Activated T-helper 2 cell treated with anti-CD3 and anti-CD28 coated beads, Interferon-gamma antibody, Interleukin-2, Interleukin-4, amounts not matched to agents 10 μg/mL and 5 μg/mL and 100 μg/mL, durations not matched to agents 14 hours and 24 hours and 36 hours (primary cell): ENCODE measurements at regions not wholly inside any gene's neighbourhood (a gene's known extent, or its start where the extent isn't known, plus 50 kb on each side); places are given as distances from the start of the nearest gene placed in this dataset.

Experiments used
- DNase-seq: peaks from one replicate; pipeline ENCODE4 v3.0.0; 2021; ENCODE audit warnings: low spot score
- H3K27ac Mint-ChIP-seq: one replicate; pipeline ENCODE4 v1.8.0; 2021; ENCODE audit warnings: mixed read lengths
- H3K27me3 Mint-ChIP-seq: one replicate; pipeline ENCODE4 v1.8.0; 2021; ENCODE audit warnings: low read depth, mixed read lengths
- H3K36me3 Mint-ChIP-seq: one replicate; pipeline ENCODE4 v1.8.0; 2021; ENCODE audit warnings: low read depth, mixed read lengths
- H3K4me1 Mint-ChIP-seq: one replicate; pipeline ENCODE4 v1.8.0; 2021; ENCODE audit warnings: low read depth, mixed read lengths
- H3K4me3 Mint-ChIP-seq: one replicate; pipeline ENCODE4 v1.8.0; 2021; ENCODE audit warnings: low read depth, mild to moderate bottlenecking, moderate library complexity, mixed read lengths
- H3K9me3 Mint-ChIP-seq: one replicate; pipeline ENCODE4 v1.8.0; 2021; ENCODE audit warnings: mixed read lengths
- intact Hi-C: fragments of 100-400 bp; cut with micrococcal nuclease; formaldehyde crosslinking; loops from one replicate; pipeline ENCODE4 v1.15.1; 2023

GRCh38 chr13:55255236-55255635 is 1885.5 kb upstream of the PRR20A start:
- no peaks in the 10 kb centered on the region for H3K4me1 Mint-ChIP-seq
- no peaks in the 10 kb centered on the region for H3K36me3 Mint-ChIP-seq
- peaks cover 51% of the 10 kb centered on the region for H3K9me3 Mint-ChIP-seq
- H3K4me3 Mint-ChIP-seq: no peak overlapping the region
- intact Hi-C loops: no loop called here
- DNase-seq: no peak
- no peaks in the 10 kb centered on the region for H3K27me3 Mint-ChIP-seq
- H3K27ac Mint-ChIP-seq: no peak overlapping the region

- intact Hi-C loops: no loop called here
- Mint-ChIP-seq H3K36me3 (no peaks in the 10 kb centered on the region), H3K27me3 (no peaks in the 10 kb centered on the region), H3K9me3 (peaks cover 24% of the 10 kb centered on the region), H3K27ac (no peak overlapping the region), H3K4me1 (no peaks in the 10 kb centered on the region), H3K4me3 (no peak overlapping the region)
- no peak for DNase-seq
Measured at GRCh38 chr13:55263045-55263444, 1877.7 kb upstream of the PRR20A start.

- intact Hi-C loops: no loop called here
- DNase-seq: no peak
- Mint-ChIP-seq H3K9me3 (peaks cover 27% of the 10 kb centered on the region), H3K27ac (no peak overlapping the region), H3K27me3 (no peaks in the 10 kb centered on the region), H3K36me3 (no peaks in the 10 kb centered on the region), H3K4me1 (no peaks in the 10 kb centered on the region), H3K4me3 (no peak overlapping the region)
Measured at GRCh38 chr13:55266644-55267043, 1874.1 kb upstream of the PRR20A start.

- no peak for DNase-seq
- intact Hi-C loops: no loop called here
- Mint-ChIP-seq H3K27me3 (no peaks in the 10 kb centered on the region), H3K4me3 (no peak overlapping the region), H3K27ac (no peak overlapping the region), H3K4me1 (no peaks in the 10 kb centered on the region), H3K9me3 (peaks cover 55% of the 10 kb centered on the region), H3K36me3 (no peaks in the 10 kb centered on the region)
Measured at GRCh38 chr13:55298201-55298600, 1842.5 kb upstream of the PRR20A start.

GRCh38 chr13:55302568-55302967 is 1838.2 kb upstream of the PRR20A start:
- Mint-ChIP-seq H3K4me1 (no peaks in the 10 kb centered on the region), H3K9me3 (peaks cover 52% of the 10 kb centered on the region), H3K27me3 (no peaks in the 10 kb centered on the region), H3K36me3 (no peaks in the 10 kb centered on the region), H3K27ac (no peak overlapping the region), H3K4me3 (no peak overlapping the region)
- intact Hi-C loops: no loop called here
- no peak for DNase-seq

GRCh38 chr13:55307909-55308308 is 1832.8 kb upstream of the PRR20A start:
- Mint-ChIP-seq H3K27me3 (no peaks in the 10 kb centered on the region), H3K27ac (no peak overlapping the region), H3K9me3 (peaks cover 44% of the 10 kb centered on the region), H3K4me3 (no peak overlapping the region), H3K4me1 (no peaks in the 10 kb centered on the region), H3K36me3 (no peaks in the 10 kb centered on the region)
- DNase-seq: no peak
- intact Hi-C loops: no loop called here

- H3K36me3 Mint-ChIP-seq: no peaks in the 10 kb centered on the region
- H3K9me3 Mint-ChIP-seq: peaks cover 56% of the 10 kb centered on the region
- no peaks in the 10 kb centered on the region for H3K27me3 Mint-ChIP-seq
- H3K4me1 Mint-ChIP-seq: no peaks in the 10 kb centered on the region
- DNase-seq: no peak
- no peak overlapping the region for H3K27ac Mint-ChIP-seq
- no peak overlapping the region for H3K4me3 Mint-ChIP-seq
- intact Hi-C loops: no loop called here
Measured at GRCh38 chr13:55341891-55342290, 1798.8 kb upstream of the PRR20A start.

GRCh38 chr13:55345224-55345623 is 1795.5 kb upstream of the PRR20A start:
- Mint-ChIP-seq H3K9me3 (peaks cover 47% of the 10 kb centered on the region), H3K36me3 (no peaks in the 10 kb centered on the region), H3K27ac (no peak overlapping the region), H3K4me1 (no peaks in the 10 kb centered on the region), H3K4me3 (no peak overlapping the region), H3K27me3 (no peaks in the 10 kb centered on the region)
- no peak for DNase-seq
- intact Hi-C loops: no loop called here

- Mint-ChIP-seq H3K4me1 (no peaks in the 10 kb centered on the region), H3K4me3 (no peak overlapping the region), H3K36me3 (no peaks in the 10 kb centered on the region), H3K9me3 (peaks cover 26% of the 10 kb centered on the region), H3K27me3 (no peaks in the 10 kb centered on the region), H3K27ac (no peak overlapping the region)
- intact Hi-C loops: no loop called here
- no peak for DNase-seq
Measured at GRCh38 chr13:55347528-55347927, 1793.2 kb upstream of the PRR20A start.

GRCh38 chr13:55359067-55359466 is 1781.7 kb upstream of the PRR20A start:
- DNase-seq: no peak
- peaks cover 28% of the 10 kb centered on the region for H3K9me3 Mint-ChIP-seq
- H3K4me1 Mint-ChIP-seq: no peaks in the 10 kb centered on the region
- no peaks in the 10 kb centered on the region for H3K27me3 Mint-ChIP-seq
- no peak overlapping the region for H3K4me3 Mint-ChIP-seq
- intact Hi-C loops: no loop called here
- no peak overlapping the region for H3K27ac Mint-ChIP-seq
- no peaks in the 10 kb centered on the region for H3K36me3 Mint-ChIP-seq

GRCh38 chr13:55361141-55361540 is 1779.6 kb upstream of the PRR20A start:
- no peak overlapping the region for H3K4me3 Mint-ChIP-seq
- no peaks in the 10 kb centered on the region for H3K27me3 Mint-ChIP-seq
- H3K4me1 Mint-ChIP-seq: no peaks in the 10 kb centered on the region
- intact Hi-C loops: no loop called here
- H3K27ac Mint-ChIP-seq: no peak overlapping the region
- DNase-seq: no peak
- H3K9me3 Mint-ChIP-seq: peaks cover 41% of the 10 kb centered on the region
- no peaks in the 10 kb centered on the region for H3K36me3 Mint-ChIP-seq

GRCh38 chr13:55366676-55367075 is 1774.0 kb upstream of the PRR20A start:
- Mint-ChIP-seq H3K4me1 (no peaks in the 10 kb centered on the region), H3K27me3 (no peaks in the 10 kb centered on the region), H3K27ac (no peak overlapping the region), H3K36me3 (no peaks in the 10 kb centered on the region), H3K4me3 (no peak overlapping the region), H3K9me3 (peaks cover 44% of the 10 kb centered on the region)
- intact Hi-C loops: no loop called here
- no peak for DNase-seq

- Mint-ChIP-seq H3K27ac (no peak overlapping the region), H3K36me3 (no peaks in the 10 kb centered on the region), H3K4me3 (no peak overlapping the region), H3K27me3 (no peaks in the 10 kb centered on the region), H3K4me1 (no peaks in the 10 kb centered on the region), H3K9me3 (peaks cover 29% of the 10 kb centered on the region)
- intact Hi-C loops: no loop called here
- no peak for DNase-seq
Measured at GRCh38 chr13:55394470-55394869, 1746.2 kb upstream of the PRR20A start.

- Mint-ChIP-seq H3K9me3 (peaks cover 42% of the 10 kb centered on the region), H3K4me3 (no peak overlapping the region), H3K27ac (no peak overlapping the region), H3K36me3 (no peaks in the 10 kb centered on the region), H3K4me1 (no peaks in the 10 kb centered on the region), H3K27me3 (no peaks in the 10 kb centered on the region)
- DNase-seq: no peak
- intact Hi-C loops: no loop called here
Measured at GRCh38 chr13:55402870-55403269, 1737.8 kb upstream of the PRR20A start.
